ENCODE measurements at regions not wholly inside any gene's neighbourhood (a gene's known extent, or its start where the extent isn't known, plus 50 kb on each side); places are given as distances from the start of the nearest gene placed in this dataset.

- no peak for DNase-seq (ENCODE audit: low read depth)
- no peak overlapping the region for H3K4me3 ChIP-seq (ENCODE audit: low read depth, low read length)
- TF ChIP-seq CTCF (IDR thresholded peaks at IDR 0.05; ENCODE audit: insufficient read depth, low read length): no peak
These were observed 50.9 kb upstream of the MGMT start for GRCh38 chr10:129416155-129416554.

- no peak for TF ChIP-seq CTCF (IDR thresholded peaks at IDR 0.05; ENCODE audit: insufficient read depth, low read length)
- no peak overlapping the region for H3K4me3 ChIP-seq (ENCODE audit: low read depth, low read length)
- DNase-seq (ENCODE audit: low read depth): no peak
These were observed 49.9 kb upstream of the MGMT start for GRCh38 chr10:129416956-129417765.

Measured in fibroblast of the aortic adventitia (primary cell).